ENCODE measurements at regions not wholly inside any gene's neighbourhood (a gene's known extent, or its start where the extent isn't known, plus 50 kb on each side); places are given as distances from the start of the nearest gene placed in this dataset.

DNA sequence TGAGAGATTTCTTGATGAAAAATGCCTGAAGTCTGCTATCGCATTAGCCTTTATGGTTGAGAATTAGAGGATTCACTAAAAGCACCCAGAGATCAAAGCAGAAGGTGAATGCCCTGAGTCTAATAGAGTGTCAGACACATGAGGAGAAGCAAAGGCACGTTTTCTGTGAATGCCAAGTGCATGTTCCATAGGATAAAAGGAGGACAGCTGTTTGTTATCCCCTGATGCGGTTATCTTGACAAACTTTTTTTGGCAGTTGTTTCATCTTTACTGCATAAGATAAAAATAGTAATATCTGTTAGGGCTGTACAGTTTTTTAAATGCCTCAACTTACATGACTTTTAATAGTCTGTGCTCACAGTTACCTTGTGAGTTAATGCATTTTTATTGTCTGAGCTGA is 65.3 kb upstream of the CD96 start:
- TF ChIP-seq POLR2AphosphoS5 (IDR thresholded peaks at IDR 0.05) (no peak), POLR2A (IDR thresholded peaks at IDR 0.05) (no peak)

Data from prostate gland (tissue), 1 donor.